GM18508 (cell line): ENCODE measurements at regions not wholly inside any gene's neighbourhood (a gene's known extent, or its start where the extent isn't known, plus 50 kb on each side); places are given as distances from the start of the nearest gene placed in this dataset.
"Not testable (repeated sequence)": the region's sequence is repeated elsewhere in the genome, so short reads cannot be mapped to it uniquely, and the experiment has no call there.

Experiments used
- ATAC-seq: cut with Tn5 transposase; IDR thresholded peaks from one replicate; pipeline ENCODE4 v1.9.1; 2021; ENCODE audit warnings: moderate number of reproducible peaks; ENCODE audit not compliant: insufficient read depth, unreplicated experiment

DNA sequence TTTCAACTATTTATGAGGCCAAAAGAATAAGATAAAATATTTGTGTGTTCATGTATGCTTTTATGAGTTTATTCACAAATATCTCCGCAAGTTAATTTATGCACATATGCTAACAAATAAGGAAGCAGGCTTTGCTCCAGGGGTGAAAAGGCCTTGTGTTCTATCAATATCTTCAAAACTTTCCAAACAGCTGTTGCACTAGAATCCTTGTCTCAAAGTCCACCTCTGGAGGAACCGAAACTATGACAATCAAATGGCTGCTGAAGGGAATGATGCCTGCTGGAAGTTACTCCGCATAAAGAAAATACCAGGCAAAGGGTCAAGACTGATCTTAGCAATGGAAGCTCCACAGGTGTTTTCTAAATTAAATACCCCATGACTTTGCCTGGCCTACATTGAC is 145.0 kb upstream of the GHITM start:
- ATAC-seq, result no peak

DNA sequence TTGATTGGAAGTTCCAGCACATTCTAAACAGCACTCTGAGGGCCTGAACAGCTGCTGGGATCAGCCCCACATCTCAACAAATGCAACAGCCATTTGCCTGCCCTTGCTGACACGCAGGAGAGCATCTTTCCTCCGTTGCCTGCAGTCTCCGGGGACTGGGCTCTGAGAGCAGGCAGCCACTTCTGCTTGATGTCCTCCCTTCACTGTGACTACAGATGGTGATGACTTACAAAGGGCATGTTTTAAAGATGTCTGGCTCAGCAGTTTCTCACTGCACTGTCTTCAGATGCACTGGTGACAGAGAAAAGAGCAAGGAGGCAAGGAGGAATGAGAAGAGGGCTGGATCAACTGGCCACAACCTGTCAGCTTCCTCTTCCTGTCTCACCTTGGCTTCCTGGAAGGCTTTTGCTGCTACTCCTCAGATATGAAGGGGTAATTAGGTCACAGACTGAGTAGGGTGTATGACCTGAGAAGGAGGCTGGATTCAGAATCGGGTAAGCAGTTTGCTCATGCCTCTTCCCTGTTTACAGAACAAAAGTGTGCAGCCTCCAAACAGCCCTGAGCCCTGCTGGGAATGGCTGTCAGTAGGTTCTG is 143.5 kb upstream of the GHITM start:
- ATAC-seq, result no peak

DNA sequence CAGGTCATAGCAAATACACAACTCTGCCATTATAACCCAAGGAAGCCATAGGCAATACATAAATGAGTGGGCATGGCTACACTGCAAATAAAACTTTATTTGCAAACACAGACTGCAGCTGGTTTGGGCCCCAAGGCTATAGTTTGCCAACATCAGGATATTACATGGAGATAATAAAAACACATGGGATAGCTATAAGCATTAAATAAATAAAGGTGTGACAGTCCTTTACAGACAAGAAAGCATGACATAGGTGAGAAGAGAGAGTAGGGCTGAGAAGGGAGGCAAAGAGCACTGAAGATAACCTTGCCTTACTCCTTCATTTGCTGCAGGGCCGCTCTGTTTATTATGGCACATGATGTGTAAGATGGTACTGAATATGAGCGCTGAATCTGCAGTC is 135.1 kb upstream of the GHITM start:
- no peak for ATAC-seq

DNA sequence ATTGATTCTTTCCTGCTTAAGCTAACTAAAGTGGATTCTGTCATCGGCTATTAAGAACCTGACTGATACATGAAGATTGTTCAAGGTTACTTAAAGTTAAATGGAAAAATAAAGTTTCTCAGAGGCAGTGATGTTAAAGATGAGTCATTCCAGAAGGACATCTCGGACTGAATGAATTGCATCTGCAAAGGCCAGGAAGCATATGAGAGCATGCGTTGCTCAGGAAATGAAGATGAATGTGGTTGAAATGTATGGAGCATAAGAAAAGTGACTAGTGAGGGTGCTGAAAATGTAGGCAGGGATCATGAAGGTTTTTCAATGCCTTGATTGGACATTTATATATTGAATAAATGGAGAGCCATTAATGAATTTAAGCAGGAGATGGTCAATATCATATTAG is 133.9 kb upstream of the GHITM start:
- no peak for ATAC-seq

DNA sequence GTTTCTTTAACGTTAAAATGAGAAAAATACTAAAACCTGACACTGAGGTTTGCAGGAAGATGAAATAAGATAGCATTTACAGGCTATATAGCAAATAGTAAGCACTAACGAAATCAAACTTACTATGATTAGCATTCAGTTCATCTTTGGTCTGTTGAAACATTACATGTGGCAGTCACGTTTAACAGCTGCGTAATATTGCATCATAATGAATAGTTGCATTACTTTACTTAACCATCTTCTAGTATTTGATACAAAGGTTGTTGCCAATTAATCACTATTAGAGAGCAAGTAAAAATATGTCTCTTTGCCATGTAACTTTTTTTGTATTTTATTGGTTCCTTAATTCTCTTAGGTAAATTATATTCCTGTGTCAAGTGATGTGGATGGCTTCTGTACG is 131.8 kb upstream of the GHITM start:
- no peak for ATAC-seq

DNA sequence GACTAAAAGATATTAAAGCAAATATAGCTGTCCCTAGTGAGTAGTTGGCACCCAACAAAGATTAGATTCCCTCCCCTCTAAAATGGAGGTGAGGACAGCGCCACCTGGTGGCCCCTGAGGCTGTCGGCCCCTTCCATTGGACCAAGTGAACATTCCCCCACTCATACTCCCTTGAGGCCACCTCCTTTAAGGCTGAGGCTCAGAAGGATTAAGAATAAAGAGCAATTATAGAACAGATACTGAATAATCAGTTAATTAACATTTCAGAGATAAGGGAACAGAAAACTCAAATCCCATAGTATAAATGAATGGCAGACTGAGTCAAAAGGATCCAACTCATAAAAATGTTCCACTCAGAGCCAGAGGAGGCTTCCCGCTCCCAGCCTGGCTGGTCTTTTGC is 130.4 kb upstream of the GHITM start:
- ATAC-seq, result no peak

DNA sequence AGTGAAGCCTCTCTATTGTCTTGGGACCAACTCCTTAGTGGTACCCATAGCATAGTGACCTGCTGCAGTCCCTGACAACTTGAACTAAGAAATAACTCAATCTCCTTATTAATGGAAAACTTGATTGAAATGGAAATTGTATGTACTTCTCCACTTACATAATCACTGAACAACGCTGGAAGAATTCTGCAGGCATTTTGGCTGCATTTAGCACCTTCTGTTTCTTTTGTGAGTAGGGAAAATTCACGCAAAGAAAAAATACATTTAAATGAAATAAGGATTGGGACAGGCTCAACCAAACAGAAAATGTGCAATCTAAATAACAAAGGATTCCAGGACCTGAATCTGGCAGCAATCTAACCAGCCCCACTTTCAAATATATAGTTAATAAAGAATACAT is 126.9 kb upstream of the GHITM start:
- ATAC-seq, result no peak

DNA sequence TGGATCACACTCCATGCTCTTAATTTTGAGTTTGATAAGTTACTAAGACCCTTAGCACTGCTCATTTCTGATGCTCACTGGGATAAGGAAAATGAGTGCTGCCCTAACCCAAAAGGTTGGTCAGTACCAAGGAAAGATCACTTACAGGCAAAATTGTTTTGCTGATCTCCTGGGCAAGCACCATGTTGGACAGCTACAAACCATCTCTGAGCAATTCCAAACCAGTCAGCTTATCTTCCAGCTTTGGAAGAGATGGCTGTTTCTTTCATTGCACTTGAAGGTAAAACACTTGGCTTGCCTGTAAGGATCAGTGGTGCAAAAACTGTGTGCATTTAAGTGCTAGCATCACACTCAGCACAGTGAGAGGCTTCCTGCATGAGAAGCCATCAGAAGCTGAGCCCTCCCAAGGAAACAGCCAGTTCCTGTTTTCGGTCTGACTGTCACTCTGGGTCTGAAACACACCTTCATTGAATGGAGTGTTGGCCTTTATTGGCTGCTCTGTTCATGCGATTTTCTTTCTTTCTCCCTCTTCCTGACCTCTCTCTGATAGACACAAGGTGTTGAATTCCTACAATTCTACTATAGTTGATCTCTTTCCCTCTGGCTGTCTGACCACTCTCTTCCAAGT is 126.4 kb upstream of the GHITM start:
- ATAC-seq, result peak; percentile 99

DNA sequence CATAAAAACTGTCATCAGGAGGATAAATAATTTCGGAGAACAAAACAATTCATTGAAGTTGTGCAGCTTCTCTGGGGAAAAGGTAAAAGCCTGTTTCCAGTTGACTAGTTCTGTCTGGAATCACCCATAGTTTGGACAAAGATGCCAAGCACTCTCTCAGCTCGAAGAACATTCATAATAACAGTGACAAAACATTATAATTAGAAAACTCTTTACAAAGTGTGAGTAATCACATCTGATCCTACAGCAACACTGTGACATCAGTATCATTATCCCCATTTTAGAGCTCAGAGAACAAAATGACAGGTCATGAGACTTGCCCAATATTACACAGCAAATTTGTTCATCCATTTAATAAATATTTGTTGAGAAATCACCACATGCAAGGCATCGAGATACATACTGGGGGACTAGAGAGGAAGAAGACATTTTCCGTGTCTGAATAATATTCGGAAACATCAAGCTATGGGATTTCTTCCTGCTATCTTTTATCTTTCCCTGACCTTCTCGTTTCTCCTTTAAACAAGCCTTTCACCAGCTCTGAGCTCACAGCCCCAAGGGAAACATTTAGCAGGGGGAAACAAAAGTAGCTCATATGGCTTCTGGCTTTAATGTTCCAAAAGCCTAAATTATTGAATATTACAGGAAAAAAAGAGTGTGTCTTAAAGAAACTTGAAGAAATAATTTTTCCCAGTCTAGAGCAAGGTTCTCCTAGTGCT is 123.3 kb upstream of the GHITM start:
- ATAC-seq, result no peak

DNA sequence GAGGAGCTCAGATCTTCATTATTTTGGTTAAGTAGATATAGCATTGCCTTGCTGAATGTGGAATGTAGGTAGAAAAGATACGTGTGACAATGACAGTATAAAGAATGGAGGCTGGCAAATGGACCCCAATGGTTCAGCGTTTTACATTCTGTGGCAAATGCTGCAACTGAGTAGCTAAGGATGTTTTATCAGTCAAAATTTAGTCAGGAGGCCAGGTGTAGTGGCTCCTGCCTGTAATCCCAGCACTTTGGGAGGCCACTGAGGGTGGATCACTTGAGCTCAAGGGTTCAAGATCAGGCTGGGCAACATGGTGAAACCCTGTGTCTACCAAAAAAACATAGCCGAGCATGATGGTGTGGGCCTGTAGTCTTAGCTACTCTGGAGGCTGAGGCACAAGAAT is 120.5 kb upstream of the GHITM start:
- no peak for ATAC-seq

DNA sequence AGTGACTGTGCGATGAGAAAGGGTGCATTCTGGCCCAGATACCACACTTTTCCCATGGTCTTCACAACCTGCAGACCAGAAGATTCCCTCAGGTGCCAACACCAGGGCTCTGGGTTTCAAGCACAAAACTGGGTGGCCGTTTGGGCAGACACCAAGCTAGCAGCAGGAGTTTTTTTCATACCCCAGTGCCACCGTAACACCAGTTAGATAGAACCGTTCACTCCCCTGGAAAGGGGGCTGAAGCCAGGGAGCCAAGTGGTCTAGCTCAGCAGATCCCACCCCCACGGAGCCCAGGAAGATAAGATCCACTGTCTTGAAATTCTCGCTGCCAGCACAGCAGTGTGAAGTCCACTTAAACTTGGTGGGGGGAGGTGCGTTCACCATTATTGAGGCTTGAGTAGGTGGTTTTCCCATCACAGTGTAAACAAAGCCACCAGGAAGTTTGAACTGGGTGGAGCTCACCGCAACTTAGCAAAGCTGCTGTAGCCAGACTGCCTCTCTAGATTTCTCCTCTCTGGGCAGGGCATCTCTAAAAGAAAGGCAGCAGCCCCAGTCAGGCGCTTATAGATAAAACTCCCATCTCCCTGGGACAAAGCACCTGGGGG is 119.4 kb upstream of the GHITM start:
- not testable (repeated sequence) for ATAC-seq

DNA sequence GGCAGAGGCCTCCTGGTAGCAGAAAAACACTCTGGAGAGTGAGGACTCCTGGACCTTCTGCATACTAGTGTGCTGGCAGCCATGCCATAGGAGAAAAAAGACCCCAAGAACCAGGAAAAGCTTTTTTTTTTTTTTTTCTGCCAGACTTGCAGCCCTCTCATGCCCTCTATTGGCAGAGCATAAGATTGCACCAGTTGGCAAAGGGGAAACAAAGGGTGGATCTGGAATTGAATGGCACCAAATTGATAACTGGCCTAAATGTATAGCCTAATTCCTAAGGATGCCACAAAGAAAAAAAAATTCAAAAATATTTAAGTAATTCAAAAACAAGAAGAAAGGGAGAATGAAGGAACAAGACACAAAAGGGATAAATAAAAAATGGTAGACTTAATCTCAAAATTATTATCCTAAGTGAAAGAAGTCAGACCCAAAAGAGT is 112.5 kb upstream of the GHITM start:
- no peak for ATAC-seq

DNA sequence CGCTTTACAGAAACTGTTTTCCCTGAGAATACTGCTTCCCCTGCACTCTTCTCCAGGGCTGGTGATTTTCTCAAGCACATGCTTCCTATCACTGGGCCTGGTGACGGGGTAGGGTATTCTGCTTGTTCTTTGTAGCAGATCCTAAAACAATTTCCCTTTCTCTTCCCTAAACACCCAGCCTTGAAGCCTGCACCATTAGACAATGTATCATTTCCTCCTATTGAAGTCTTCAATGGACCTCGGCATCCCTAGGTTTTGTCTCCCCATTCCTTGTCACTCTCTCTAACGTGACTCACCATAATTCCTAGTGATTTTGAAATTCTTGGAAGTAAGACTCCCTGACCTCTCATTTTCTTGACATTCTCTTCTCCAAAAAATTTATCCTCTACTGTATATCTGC is 109.5 kb upstream of the GHITM start:
- ATAC-seq, result no peak

DNA sequence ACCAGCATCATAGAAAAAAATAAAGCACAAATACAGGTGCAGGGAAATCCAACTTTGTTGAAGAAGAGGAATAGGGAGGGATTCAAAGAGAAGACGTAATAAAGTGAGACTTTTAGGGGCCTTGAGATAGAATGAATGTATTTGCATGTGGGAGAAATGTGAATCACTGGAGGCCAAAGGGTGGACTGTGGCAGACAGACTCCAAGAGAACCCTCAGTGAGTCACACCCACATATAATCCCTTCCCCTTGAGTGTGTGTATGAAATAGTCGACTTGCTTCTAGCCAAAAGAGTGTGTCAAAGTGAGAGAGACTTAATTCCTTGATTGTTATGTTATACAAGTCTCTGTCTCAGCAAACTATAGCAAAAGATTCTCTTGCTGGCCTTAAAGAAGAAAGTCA is 101.3 kb upstream of the GHITM start:
- no peak for ATAC-seq

DNA sequence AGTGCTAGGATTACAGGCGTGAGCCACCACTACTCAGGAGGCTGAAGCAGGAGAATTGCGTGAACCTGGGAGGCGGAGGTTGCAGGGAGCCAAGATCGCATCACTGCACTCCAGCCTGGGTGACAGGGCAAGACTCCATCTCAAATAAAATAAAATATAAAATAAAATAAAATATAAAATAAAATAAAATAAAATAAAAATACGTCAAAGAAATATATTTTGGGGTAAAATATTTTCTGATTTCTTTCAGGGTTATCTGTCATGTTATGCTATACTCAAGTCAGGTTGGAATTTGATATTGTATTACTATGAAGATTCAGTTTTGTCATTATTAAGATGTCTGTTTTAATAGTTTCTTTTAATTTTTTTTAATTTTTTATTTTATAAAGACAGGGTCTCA is 99.4 kb upstream of the GHITM start:
- ATAC-seq, result no peak

DNA sequence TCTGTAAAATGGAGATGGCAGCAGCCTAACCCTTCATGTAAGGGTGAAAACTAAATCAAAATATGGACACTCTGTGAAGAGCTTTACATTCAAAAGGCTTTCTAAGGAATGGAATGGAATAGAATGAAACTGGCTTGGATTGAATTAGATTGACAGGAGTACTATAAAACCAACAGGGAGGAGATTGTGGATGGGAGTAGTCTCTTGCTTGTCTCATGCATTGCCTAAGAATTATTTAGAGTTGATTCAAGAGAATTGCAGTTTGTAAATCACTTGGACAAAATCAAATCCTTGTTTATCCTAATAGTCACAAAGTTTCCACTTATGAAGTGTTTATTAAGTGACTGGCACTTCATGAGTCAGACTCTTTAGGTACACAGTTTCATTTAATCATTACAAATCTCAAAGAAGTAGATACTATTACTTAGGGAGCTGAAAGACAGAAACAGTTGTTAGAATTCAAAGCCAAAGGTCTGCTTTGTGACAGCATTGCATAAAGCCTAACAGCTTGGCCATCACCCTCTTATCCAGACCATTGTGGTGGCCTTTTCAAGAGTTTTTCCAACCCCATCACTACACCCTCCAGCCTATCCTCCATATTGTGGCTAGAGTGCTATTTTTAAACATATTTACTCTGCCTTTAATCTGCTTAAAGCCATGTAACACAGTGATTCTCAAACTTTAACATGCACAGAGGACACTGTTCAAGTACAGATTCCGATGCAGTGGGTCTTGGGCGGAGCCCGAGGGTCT is 91.9 kb upstream of the GHITM start:
- ATAC-seq, result no peak

DNA sequence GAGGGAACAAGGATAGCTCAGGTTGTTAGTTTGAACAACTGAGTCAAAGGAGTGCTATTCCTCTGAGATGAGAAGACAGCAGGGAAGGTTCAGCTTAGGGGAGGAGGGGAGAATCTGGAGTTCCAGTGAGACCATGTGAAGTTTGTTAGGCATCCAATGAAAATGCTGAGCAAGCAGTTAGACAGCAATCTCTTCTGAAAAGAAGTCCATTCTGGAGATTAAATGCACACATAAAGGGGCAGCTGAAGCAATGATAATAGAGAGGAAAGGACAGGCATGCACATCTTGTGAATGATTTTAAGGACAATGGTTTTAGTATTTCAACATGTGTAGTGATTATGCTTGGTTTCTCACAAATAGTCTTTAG is 89.7 kb upstream of the GHITM start:
- no peak for ATAC-seq

DNA sequence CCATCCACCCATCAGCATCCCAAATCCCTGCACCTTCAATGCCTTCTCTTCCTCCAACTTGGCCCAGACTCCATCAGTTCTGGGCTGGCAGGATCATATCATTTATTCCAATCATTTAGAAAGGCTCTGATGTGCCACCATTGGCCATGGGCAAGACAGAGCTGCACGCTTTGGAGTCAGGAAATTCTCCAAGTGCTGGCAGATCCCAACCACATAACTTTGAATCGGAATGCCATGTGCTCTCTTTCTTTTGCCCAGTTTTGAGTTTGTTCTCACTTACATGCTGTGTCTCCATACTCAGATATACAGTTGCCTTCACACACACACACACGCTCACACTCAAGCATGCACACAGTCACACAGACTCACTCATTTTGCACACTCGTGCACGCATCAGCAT is 85.7 kb upstream of the GHITM start:
- ATAC-seq, result no peak

DNA sequence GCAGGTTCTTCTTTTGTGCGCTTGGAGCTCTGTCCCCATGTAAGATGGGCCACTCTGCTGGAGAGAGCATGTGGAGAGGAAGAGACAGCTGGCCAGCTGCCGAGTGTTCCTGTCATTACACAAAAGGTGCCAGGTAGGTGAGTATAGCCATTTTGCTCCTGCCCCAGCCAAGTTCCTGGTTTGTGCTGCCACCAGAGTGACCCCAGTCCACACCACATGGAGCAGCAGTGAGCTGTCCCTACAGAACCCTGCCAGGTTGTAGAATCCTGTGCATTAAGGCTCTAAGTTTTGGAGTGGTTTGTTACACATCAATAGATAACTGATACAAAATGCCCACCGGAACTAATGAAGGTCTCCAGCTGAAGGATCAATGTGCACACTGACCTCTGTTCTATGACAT is 84.6 kb upstream of the GHITM start:
- no peak for ATAC-seq

DNA sequence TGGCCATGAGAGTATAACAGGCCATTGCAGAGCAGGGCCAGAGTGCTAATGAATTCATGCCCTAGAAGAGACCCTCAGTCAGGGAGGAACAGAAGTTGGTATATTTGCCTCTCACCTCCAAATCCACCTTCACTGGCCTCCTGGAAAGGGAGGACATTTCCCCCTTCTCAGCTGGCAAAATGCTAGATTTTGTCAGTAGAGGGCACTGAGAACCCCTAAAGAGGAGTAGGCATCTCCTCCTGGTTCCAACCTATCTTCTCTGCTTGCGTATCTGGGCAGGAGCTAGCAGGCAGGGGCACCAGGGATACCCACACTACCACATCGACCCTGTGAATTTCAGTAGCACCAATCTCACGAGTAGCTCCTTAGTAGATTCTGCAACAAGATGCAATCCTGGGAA is 79.8 kb upstream of the GHITM start:
- ATAC-seq, result no peak

DNA sequence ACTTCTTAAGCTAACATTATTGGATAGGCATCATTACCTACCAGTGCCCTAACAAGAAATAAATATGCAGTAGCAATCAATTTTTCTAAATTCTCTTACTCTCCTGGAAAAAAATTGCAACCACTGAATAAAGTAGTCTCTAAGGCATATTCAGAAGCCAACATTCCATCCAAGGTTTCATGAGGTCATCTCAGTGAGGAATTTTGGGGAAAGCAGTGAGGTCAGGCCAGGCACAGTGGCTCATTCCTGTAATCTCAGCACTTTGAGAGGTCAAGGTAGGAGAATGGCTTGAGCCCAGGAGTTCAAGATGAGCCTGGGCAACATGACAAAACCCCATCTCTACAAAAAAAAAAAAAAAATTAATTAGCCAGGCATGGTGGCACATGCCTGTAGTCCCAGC is 75.9 kb upstream of the GHITM start:
- no peak for ATAC-seq
